ENCODE measurements at regions not wholly inside any gene's neighbourhood (a gene's known extent, or its start where the extent isn't known, plus 50 kb on each side); places are given as distances from the start of the nearest gene placed in this dataset.
"Not testable (repeated sequence)": the region's sequence is repeated elsewhere in the genome, so short reads cannot be mapped to it uniquely, and the experiment has no call there.

DNA sequence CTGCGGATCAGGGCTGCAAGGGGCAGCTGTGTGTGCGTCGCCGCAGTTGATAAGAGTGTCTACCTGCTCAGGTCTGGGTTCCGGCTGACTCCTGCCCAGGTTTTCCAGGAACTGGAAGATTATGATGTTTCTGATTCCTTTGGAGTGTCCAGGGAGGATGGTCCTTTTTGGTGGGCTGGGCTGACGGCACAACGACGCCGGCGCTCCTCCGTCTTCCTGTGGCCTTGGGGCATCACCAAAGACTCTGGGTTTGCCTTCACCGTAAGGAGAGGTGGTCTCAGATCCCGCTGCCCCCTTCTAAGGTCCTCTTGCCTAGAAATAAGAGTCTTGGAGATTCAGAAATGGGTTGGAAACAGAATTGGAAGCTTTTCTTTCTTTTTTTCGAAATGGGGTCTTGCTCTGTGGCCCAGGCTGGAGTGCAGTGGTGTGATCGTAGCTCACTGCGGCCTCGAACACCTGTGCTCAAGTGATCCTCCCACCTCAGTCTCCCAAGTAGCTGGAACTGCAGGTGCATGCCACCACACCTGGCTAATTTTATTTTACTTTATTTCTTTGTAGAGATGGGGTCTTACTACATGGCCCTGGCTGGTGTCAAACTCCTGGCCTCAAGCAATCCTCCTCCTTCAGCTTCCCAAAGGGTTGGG, 1245.5 kb upstream of the PHF14 start:
- DNase-seq (ENCODE audit: low read depth in 1 of 2, low spot score in 1 of 2); in situ Hi-C loops (cut with HindIII; ENCODE audit: low pct_unique_long_range_greater_than_20kb, low sequenced_read_pairs): not testable (repeated sequence)

DNA sequence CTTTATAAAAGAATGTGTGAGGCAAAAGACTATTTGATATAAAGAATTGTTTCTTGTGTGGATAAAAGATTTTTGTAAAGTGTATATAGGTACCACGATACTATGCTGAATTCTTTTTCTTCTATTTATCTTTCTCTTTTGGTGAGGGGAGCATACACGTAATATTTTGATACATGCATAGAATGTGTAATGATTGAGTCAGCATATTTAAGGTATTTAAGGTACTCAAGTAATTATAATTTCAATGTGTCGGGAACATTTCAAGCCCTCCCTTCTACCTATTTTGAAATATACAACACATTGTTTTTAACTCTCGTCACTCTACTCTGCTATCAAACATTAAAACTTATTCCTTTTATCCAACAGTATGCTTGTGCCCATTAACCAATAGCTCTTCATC, 1221.6 kb upstream of the PHF14 start:
- in situ Hi-C loops (cut with HindIII; ENCODE audit: low pct_unique_long_range_greater_than_20kb, low sequenced_read_pairs), result no loop called here
- DNase-seq (ENCODE audit: low read depth in 1 of 2, low spot score in 1 of 2), result no peak
- no peak for TF ChIP-seq JUND (IDR thresholded peaks at IDR 0.05; ENCODE audit: low read depth)

GRCh38 chr7:9761224-9761623, 1212.4 kb upstream of the PHF14 start:
- no peak for DNase-seq (ENCODE audit: low read depth in 1 of 2, low spot score in 1 of 2)
- in situ Hi-C loops (cut with HindIII; ENCODE audit: low pct_unique_long_range_greater_than_20kb, low sequenced_read_pairs), result no loop called here

DNA sequence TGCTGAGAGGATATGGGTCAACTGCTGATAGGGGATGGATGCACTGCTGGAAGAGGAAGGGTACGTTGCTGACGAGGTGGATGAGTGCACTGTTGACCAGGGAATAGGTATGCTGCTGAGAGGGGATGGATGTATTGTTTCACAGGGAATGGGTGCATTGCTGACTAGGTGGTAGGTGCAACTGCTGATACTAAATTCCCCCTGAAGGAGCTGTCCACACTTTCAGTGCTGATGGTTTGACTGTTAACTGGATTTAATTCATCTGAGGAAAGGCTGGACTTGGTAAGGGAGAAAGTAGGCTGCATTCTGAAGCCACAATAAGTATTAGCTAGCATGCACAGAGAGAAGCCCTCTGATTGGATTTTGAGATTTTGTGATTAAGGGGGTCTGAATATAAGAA, 1196.8 kb upstream of the PHF14 start:
- in situ Hi-C loops (cut with HindIII; ENCODE audit: low pct_unique_long_range_greater_than_20kb, low sequenced_read_pairs), result no loop called here
- DNase-seq (ENCODE audit: low read depth in 1 of 2, low spot score in 1 of 2), result peak in 1 of 2 experiments; percentile 52
- TF ChIP-seq JUND (IDR thresholded peaks at IDR 0.05; ENCODE audit: low read depth), result no peak

More at GRCh38 chr7:9761224-9761623, 1212.4 kb upstream of the PHF14 start:
- no peak for TF ChIP-seq JUND (IDR thresholded peaks at IDR 0.05; ENCODE audit: low read depth)

- in situ Hi-C loops (cut with HindIII; ENCODE audit: low pct_unique_long_range_greater_than_20kb, low sequenced_read_pairs), result no loop called here
- TF ChIP-seq JUND (IDR thresholded peaks at IDR 0.05; ENCODE audit: low read depth), result no peak
These were observed 1195.3 kb upstream of the PHF14 start for GRCh38 chr7:9778367-9778766.

DNA sequence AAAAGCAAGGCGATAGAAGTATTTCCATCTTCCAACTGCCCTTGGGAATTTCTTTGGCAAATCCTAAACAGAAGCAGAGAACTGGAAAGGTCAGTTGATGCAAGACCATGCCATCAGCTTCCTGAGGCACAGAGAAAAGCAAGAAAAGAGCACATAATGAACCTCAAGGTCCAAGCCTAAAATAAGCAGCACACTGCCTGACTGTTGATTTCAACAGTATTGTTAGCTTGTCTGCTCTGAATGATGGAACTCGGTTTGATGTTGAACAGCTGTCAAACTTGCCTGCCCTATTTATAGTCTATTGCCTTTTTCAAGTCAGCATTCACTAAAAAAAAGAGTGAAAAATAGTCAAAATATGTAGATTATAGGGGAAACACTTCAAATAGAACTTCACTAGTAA, 1192.0 kb upstream of the PHF14 start:
- in situ Hi-C loops (cut with HindIII; ENCODE audit: low pct_unique_long_range_greater_than_20kb, low sequenced_read_pairs), result no loop called here
- no peak for DNase-seq (ENCODE audit: low read depth in 1 of 2, low spot score in 1 of 2)
- TF ChIP-seq JUND (IDR thresholded peaks at IDR 0.05; ENCODE audit: low read depth), result no peak

More at GRCh38 chr7:9778367-9778766, 1195.3 kb upstream of the PHF14 start:
- no peak for DNase-seq (ENCODE audit: low read depth in 1 of 2, low spot score in 1 of 2)

DNA sequence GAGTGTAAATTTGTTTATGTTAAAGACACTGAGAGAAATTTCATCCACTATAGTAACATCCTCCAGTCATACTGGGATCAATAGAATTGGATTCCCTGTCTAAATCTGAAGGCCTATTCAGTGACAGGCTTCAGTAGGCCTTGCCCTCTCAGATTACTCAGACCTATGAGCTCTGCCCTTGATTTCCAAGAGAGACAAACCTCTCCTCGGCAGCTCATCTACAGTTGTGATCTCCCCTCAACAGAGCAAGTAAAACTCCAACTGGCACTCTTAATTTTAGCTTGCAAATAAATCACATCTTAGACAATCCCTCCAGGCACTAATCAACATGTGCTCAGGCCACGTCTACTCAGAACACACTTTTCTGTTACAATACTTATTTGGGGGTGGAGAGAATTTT, 1191.4 kb upstream of the PHF14 start:
- TF ChIP-seq JUND (IDR thresholded peaks at IDR 0.05; ENCODE audit: low read depth), result no peak
- DNase-seq (ENCODE audit: low read depth in 1 of 2, low spot score in 1 of 2), result no peak
- in situ Hi-C loops (cut with HindIII; ENCODE audit: low pct_unique_long_range_greater_than_20kb, low sequenced_read_pairs), result no loop called here

GRCh38 chr7:9785211-9785610, 1188.5 kb upstream of the PHF14 start:
- in situ Hi-C loops (cut with HindIII; ENCODE audit: low pct_unique_long_range_greater_than_20kb, low sequenced_read_pairs), result no loop called here
- DNase-seq (ENCODE audit: low read depth in 1 of 2, low spot score in 1 of 2), result no peak
- TF ChIP-seq JUND (IDR thresholded peaks at IDR 0.05; ENCODE audit: low read depth), result no peak

GRCh38 chr7:9796241-9796640, 1177.4 kb upstream of the PHF14 start:
- in situ Hi-C loops (cut with HindIII; ENCODE audit: low pct_unique_long_range_greater_than_20kb, low sequenced_read_pairs), result no loop called here
- DNase-seq (ENCODE audit: low read depth in 1 of 2, low spot score in 1 of 2), result no peak
- TF ChIP-seq JUND (IDR thresholded peaks at IDR 0.05; ENCODE audit: low read depth), result no peak

DNA sequence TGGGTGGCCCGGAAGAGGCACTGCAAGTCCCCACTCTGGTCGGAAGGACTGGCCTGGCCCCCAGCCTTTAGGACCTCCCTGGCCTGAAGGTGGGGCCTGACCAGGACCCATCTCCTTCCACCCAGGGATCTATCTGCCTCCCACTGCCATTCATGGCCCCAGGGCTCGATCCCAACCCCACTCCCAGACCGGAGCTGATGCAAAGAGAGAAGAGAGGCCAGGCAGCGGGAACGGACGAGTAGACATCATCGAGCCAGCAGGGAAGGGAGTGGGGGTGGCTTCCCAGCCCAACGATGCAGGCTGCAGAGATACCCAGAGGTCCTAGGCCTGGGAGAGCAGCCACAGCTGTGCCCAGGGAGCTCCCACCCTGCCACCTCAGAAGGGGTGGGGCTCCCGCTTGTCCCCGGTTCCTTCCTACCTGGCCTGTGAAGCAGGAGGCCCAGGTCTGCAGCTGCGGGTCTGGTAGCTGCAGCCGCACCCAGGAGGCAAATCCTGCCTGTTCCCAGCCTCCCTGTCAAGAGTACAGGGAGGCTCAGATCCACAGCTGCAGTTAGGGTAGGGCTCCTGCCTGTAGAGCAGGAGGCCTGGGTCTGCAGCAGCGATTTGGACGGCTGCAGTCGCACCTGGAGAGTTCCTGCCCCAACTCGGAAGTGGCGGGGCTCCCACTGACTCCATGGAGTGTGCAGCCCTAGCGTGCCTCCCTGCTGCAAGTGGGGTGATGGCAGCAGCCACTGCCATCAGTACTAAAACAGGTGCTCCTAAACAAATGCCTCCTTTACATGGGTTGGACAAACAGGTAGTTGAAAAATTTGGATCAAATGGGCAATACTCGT, 1151.0 kb upstream of the PHF14 start:
- no peak for TF ChIP-seq JUND (IDR thresholded peaks at IDR 0.05; ENCODE audit: low read depth)
- no peak for DNase-seq (ENCODE audit: low read depth in 1 of 2, low spot score in 1 of 2)
- in situ Hi-C loops (cut with HindIII; ENCODE audit: low pct_unique_long_range_greater_than_20kb, low sequenced_read_pairs), result no loop called here

- no peak for TF ChIP-seq JUND (IDR thresholded peaks at IDR 0.05; ENCODE audit: low read depth)
- DNase-seq (ENCODE audit: low read depth in 1 of 2, low spot score in 1 of 2), result peak; percentile 4 to 84
- in situ Hi-C loops (cut with HindIII; ENCODE audit: low pct_unique_long_range_greater_than_20kb, low sequenced_read_pairs), result no loop called here
These were observed 1138.5 kb upstream of the PHF14 start for GRCh38 chr7:9835199-9835598.

GRCh38 chr7:9836671-9837070, 1137.0 kb upstream of the PHF14 start:
- TF ChIP-seq JUND (IDR thresholded peaks at IDR 0.05; ENCODE audit: low read depth), result no peak
- no peak for DNase-seq (ENCODE audit: low read depth in 1 of 2, low spot score in 1 of 2)
- in situ Hi-C loops (cut with HindIII; ENCODE audit: low pct_unique_long_range_greater_than_20kb, low sequenced_read_pairs), result no loop called here

DNA sequence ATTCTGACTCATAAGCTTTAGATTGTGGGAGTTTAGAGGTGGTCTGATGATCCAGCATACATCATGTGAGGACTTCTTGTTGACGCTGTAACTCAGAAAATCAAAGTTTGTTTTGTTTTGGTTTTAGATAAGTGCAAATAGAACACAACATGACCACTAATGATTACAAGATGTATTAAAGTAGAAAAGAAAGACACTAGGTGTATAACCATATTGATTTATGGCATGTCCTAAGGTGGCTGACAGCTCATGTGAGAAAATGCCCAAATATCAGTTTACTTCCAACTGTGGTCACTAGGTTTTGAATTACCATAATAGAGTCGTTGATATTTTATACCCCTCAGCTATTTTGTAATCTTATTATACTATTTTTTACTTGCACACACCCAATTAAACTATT, 1131.4 kb upstream of the PHF14 start:
- no peak for DNase-seq (ENCODE audit: low read depth in 1 of 2, low spot score in 1 of 2)
- in situ Hi-C loops (cut with HindIII; ENCODE audit: low pct_unique_long_range_greater_than_20kb, low sequenced_read_pairs), result no loop called here
- no peak for TF ChIP-seq JUND (IDR thresholded peaks at IDR 0.05; ENCODE audit: low read depth)
